H1 (cell line): ENCODE measurements at regions not wholly inside any gene's neighbourhood (a gene's known extent, or its start where the extent isn't known, plus 50 kb on each side); places are given as distances from the start of the nearest gene placed in this dataset.

ENCODE experiments used
- POLR2AphosphoS5 ChIP-seq: IDR thresholded peaks from 2 replicates; pipeline ENCODE4 v1.6.1; 2011; ENCODE audit warnings: low read depth, low read length
- TF ChIP-seq, protein P1 (sequence below), 3 experiments: IDR thresholded peaks; 1 replicate in 2 of 3; 2 replicates in 1 of 3; pipeline versions ENCODE4 v1.5.1 to v1.6.1; 2011; ENCODE audit warnings: low read length in 3 of 3, mild to moderate bottlenecking in 3 of 3, inconsistent platforms in 2 of 3, low read depth in 1 of 3, moderate library complexity in 1 of 3; ENCODE audit not compliant: insufficient read depth in 1 of 3; ENCODE audit errors: control extremely low read depth in 1 of 3

DNA sequence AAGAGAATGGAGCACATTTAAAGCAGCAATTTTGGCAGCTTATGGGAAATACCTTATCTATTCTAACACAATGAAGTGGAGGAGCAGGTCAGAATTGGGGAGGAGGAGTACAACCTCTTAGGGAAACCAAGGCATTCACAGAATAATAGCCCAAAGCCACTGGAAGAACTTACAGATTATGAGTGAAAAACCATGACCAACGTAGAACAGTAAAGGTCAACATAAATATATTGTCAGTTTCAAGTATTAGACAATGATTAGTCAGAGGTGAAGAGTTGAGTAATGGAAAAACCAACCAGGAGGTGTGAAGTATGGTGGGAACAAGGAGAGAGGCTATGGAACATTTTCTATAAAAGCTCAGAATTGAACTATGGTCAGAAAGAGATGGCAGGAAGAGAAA is 304.3 kb upstream of the SP4 start:
- no peak for TF ChIP-seq POLR2AphosphoS5
- TF ChIP-seq, protein P1, sequence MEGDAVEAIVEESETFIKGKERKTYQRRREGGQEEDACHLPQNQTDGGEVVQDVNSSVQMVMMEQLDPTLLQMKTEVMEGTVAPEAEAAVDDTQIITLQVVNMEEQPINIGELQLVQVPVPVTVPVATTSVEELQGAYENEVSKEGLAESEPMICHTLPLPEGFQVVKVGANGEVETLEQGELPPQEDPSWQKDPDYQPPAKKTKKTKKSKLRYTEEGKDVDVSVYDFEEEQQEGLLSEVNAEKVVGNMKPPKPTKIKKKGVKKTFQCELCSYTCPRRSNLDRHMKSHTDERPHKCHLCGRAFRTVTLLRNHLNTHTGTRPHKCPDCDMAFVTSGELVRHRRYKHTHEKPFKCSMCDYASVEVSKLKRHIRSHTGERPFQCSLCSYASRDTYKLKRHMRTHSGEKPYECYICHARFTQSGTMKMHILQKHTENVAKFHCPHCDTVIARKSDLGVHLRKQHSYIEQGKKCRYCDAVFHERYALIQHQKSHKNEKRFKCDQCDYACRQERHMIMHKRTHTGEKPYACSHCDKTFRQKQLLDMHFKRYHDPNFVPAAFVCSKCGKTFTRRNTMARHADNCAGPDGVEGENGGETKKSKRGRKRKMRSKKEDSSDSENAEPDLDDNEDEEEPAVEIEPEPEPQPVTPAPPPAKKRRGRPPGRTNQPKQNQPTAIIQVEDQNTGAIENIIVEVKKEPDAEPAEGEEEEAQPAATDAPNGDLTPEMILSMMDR (IDR thresholded peaks at IDR 0.05; ENCODE audit: control extremely low read depth in 1 of 3, insufficient read depth in 1 of 3, low read depth in 1 of 3, low read length in 3 of 3): no peak
